Activated CD8-positive, alpha-beta memory T cell treated with anti-CD3 and anti-CD28 coated beads, Interleukin-2, amount 10 ng/mL, durations not matched to agents 7 days and 5 days (primary cell): ENCODE measurements at regions not wholly inside any gene's neighbourhood (a gene's known extent, or its start where the extent isn't known, plus 50 kb on each side); places are given as distances from the start of the nearest gene placed in this dataset.
"Not testable (repeated sequence)": the region's sequence is repeated elsewhere in the genome, so short reads cannot be mapped to it uniquely, and the experiment has no call there.

Experiments
- ATAC-seq: fragments of 150-1000 bp; cut with Tn5 transposase; one replicate; pipeline ENCODE4 v1.10.0; 2021; ENCODE audit warnings: moderate library complexity
- CTCF ChIA-PET: fragments of 350-600 bp; sonication (Branson Sonifier 250); formaldehyde crosslinking; loops from one replicate; lab custom pipeline; 2021; ENCODE audit warnings: antibody characterized with exemption; lab: Charles Lee
- DNase-seq: peaks from one replicate; pipeline ENCODE4 v3.0.0-alpha.2; 2020
- H3K27ac Mint-ChIP-seq: one replicate; pipeline ENCODE4 v1.8.0; 2021; ENCODE audit warnings: mild to moderate bottlenecking, mixed read lengths
- H3K27me3 Mint-ChIP-seq: one replicate; pipeline ENCODE4 v1.8.0; 2021; ENCODE audit warnings: mixed read lengths
- H3K36me3 Mint-ChIP-seq: one replicate; pipeline ENCODE4 v1.8.0; 2021; ENCODE audit warnings: mild to moderate bottlenecking, mixed read lengths
- H3K4me1 Mint-ChIP-seq: one replicate; pipeline ENCODE4 v1.8.0; 2021; ENCODE audit warnings: mixed read lengths
- H3K4me3 Mint-ChIP-seq: one replicate; pipeline ENCODE4 v1.8.0; 2021; ENCODE audit warnings: mild to moderate bottlenecking, moderate library complexity, mixed read lengths
- H3K9me3 Mint-ChIP-seq: one replicate; pipeline ENCODE4 v1.8.0; 2022; ENCODE audit warnings: low read depth, mixed read lengths

DNA sequence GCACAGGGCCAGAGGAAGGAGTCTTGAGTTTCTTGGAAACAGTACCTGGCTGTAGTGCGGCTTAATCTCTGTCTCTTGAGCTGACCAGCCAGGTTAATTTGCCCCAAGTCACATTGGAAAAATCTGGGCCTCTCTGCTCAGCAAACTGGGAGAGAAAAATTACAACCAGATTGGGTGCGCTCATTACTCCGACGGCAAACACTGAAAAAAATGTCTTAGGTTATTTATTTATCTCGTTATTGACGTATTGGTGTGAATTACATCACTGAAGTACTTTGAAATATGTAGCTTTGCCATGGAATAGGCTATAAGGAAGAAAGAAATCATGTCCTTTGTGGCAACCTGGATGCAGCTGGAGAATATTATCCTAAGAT lies 139.7 kb upstream of the TPTE start:
- DNase-seq, CTCF ChIA-PET, ATAC-seq, H3K27ac Mint-ChIP-seq, H3K27me3 Mint-ChIP-seq, H3K9me3 Mint-ChIP-seq, H3K36me3 Mint-ChIP-seq, H3K4me3 Mint-ChIP-seq, H3K4me1 Mint-ChIP-seq: not testable (repeated sequence)

GRCh38 chr21:10382135-10382534 lies 139.2 kb upstream of the TPTE start:
- ATAC-seq, H3K27ac Mint-ChIP-seq, H3K27me3 Mint-ChIP-seq, H3K9me3 Mint-ChIP-seq, H3K4me3 Mint-ChIP-seq, H3K4me1 Mint-ChIP-seq, DNase-seq, H3K36me3 Mint-ChIP-seq, CTCF ChIA-PET: not testable (repeated sequence)

DNA sequence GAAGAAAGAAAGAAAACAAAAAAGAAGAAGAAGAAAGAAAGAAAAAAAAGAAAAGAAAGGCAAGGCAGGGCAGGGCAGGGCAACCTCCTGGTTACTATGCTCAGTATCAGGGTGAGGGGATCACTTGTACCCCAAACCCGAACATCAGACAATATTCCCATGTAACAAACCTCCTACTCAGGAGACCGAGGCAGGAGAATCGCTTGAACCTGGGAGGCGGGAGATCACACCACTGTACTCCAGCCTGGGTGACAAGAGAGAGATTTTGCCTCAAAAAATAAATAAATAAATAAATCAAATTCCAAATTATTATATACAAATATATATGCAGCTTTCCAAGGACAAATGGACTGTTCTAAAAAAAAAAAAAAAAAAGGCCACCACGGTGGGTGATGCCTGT lies 138.8 kb upstream of the TPTE start:
- H3K9me3 Mint-ChIP-seq, H3K36me3 Mint-ChIP-seq, H3K4me3 Mint-ChIP-seq, CTCF ChIA-PET, DNase-seq, ATAC-seq, H3K4me1 Mint-ChIP-seq, H3K27ac Mint-ChIP-seq, H3K27me3 Mint-ChIP-seq: not testable (repeated sequence)

GRCh38 chr21:10383571-10383970 lies 137.8 kb upstream of the TPTE start:
- H3K36me3 Mint-ChIP-seq, H3K4me1 Mint-ChIP-seq, H3K9me3 Mint-ChIP-seq, H3K27me3 Mint-ChIP-seq, ATAC-seq, DNase-seq, CTCF ChIA-PET, H3K4me3 Mint-ChIP-seq, H3K27ac Mint-ChIP-seq: not testable (repeated sequence)

DNA sequence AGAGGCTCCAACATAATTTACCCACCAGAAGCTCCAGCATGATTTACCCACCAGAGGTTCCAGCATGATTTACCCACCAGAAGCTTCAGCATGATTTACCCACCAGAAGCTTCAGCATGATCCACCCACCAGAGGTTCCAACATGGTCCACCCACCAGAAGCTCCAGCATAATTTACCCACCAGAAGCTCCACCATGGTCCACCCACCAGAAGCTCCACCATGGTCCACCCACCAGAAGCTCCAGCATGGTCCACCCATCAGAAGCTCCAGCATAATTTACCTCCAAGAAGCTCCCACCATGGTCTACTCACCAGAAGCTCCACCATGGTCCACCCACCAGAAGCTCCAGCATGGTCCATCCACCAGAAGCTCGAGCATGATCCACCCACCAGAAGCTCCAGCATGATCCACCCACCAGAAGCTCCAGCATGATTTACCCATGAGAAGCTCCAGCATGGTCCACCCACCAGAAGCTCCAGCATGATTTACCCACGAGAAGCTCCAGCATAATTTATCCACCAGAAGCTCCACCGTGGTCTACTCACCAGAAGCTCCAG lies 137.0 kb upstream of the TPTE start:
- CTCF ChIA-PET, H3K36me3 Mint-ChIP-seq, H3K9me3 Mint-ChIP-seq, H3K27ac Mint-ChIP-seq, DNase-seq, ATAC-seq, H3K4me1 Mint-ChIP-seq, H3K4me3 Mint-ChIP-seq, H3K27me3 Mint-ChIP-seq: not testable (repeated sequence)

GRCh38 chr21:10385202-10385601 lies 136.2 kb upstream of the TPTE start:
- DNase-seq, CTCF ChIA-PET, ATAC-seq, H3K27ac Mint-ChIP-seq, H3K36me3 Mint-ChIP-seq, H3K27me3 Mint-ChIP-seq, H3K9me3 Mint-ChIP-seq, H3K4me1 Mint-ChIP-seq, H3K4me3 Mint-ChIP-seq: not testable (repeated sequence)

DNA sequence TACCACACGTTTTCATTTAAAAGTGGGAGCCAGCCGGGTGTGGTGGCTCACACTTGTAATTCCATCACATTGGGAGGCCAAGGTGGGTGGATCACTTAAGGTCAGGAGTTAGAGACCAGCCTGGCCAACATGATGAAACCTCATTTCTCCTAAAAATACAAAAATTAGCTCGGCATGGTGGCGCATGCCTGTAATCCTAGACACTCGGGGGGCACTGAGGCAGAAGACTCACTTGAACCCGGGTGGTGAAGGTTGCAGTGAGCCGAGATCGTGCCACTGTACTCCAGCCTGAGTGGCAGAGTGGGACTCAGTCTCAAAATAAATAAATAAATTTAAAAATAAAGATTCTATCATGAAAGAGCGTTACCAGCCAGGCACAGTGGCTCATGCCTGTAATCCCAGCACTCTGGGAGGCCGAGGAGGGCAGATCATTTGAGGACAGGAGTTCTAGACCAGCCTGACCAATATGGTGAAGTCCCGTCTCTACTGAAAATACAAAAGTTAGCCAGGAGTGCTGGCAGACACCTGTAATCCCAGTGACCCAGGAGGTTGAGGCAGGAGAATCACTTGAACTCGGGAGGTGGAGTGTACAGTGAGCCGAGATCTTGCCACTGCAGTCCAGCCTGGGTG lies 135.4 kb upstream of the TPTE start:
- H3K27ac Mint-ChIP-seq, ATAC-seq, H3K9me3 Mint-ChIP-seq, H3K4me1 Mint-ChIP-seq, H3K27me3 Mint-ChIP-seq, DNase-seq, H3K4me3 Mint-ChIP-seq, CTCF ChIA-PET, H3K36me3 Mint-ChIP-seq: not testable (repeated sequence)

DNA sequence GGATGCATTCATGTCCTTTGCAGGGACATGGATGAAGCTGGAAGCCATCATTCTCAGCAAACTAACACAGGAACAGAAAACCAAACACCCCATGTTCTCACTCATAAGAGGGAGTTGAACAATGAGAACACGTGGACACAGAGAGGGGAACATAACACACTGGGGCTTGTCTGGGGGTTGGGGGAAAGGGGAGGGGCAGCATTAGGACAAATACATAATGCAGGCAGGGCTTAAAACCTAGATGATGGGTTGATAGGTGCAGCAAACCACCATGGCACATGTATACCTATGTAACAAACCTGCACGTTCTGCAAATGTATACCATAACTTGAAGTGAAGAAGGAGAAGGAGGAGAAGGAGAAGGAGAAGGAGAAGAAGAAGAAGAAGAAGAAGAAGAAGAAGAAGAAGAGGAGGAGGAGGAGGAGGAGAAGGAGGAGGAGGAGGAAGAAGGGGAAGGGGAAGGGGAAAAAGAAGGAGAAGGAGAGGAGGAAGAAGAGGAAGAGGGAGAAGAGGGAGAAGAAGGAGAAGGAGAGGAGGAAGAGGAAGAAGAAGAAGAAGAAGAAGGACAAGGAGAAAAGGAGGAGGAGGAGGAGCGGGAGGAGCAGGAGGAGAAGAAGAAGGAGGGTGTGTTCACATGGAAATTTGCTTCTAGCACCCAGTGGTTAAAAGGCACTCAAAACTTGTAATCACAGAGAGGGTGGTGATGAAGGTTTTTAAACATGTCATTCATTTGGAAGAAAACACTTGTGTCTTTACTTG lies 133.5 kb upstream of the TPTE start:
- H3K36me3 Mint-ChIP-seq, H3K9me3 Mint-ChIP-seq, H3K4me3 Mint-ChIP-seq, CTCF ChIA-PET, ATAC-seq, DNase-seq, H3K4me1 Mint-ChIP-seq, H3K27me3 Mint-ChIP-seq, H3K27ac Mint-ChIP-seq: not testable (repeated sequence)

- H3K27me3 Mint-ChIP-seq, ATAC-seq, H3K36me3 Mint-ChIP-seq, H3K27ac Mint-ChIP-seq, H3K4me3 Mint-ChIP-seq, CTCF ChIA-PET, H3K4me1 Mint-ChIP-seq, DNase-seq, H3K9me3 Mint-ChIP-seq: not testable (repeated sequence)
These were observed 132.8 kb upstream of the TPTE start for GRCh38 chr21:10388625-10389024.

DNA sequence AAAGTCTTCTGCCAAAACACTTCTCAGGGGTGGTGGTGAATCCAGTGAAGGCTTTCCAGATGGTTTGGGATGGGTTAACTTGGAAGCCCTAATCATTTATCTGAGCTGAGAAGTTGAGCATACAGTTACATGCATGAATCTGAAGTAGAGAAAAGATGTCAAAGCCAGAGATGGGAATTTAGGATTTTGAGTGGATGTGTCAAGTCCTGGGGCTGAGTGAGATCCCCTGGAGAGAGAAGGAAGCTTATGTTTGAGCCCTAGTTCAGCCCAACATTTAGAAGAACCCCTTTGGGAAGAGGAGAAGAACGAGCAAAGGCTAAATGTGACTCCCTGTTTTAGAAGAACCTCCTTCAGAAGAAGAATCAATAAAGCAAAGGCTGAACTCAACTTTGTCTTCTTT lies 129.1 kb upstream of the TPTE start:
- H3K9me3 Mint-ChIP-seq, H3K27ac Mint-ChIP-seq, H3K4me3 Mint-ChIP-seq, DNase-seq, H3K4me1 Mint-ChIP-seq, H3K27me3 Mint-ChIP-seq, H3K36me3 Mint-ChIP-seq, ATAC-seq, CTCF ChIA-PET: not testable (repeated sequence)

GRCh38 chr21:10395963-10396362 lies 125.4 kb upstream of the TPTE start:
- H3K4me3 Mint-ChIP-seq, H3K4me1 Mint-ChIP-seq, CTCF ChIA-PET, H3K27ac Mint-ChIP-seq, H3K36me3 Mint-ChIP-seq, DNase-seq, H3K9me3 Mint-ChIP-seq, ATAC-seq, H3K27me3 Mint-ChIP-seq: not testable (repeated sequence)

DNA sequence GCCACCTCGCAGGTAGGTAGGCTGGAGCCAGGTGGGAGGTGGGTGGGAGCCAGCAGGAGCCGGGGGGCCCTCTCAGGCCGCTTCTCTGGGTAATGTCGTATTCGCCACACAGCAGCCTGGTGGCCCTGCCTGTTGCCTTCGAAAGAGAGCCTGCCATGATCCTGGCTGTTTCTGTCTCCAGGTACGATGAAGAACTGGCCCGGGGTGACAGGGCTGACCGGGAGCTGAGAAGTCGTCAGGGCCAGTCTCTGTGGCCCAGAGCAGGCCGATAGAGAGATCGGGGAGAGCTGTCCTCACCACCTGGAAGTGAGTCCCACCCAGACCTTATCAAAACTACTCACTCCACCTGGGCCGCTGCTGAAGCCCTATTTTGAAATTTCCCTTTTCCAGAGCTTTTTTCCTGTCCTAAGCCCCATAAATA lies 123.9 kb upstream of the TPTE start:
- CTCF ChIA-PET, DNase-seq, ATAC-seq, H3K4me1 Mint-ChIP-seq, H3K36me3 Mint-ChIP-seq, H3K27ac Mint-ChIP-seq, H3K4me3 Mint-ChIP-seq, H3K27me3 Mint-ChIP-seq, H3K9me3 Mint-ChIP-seq: not testable (repeated sequence)

DNA sequence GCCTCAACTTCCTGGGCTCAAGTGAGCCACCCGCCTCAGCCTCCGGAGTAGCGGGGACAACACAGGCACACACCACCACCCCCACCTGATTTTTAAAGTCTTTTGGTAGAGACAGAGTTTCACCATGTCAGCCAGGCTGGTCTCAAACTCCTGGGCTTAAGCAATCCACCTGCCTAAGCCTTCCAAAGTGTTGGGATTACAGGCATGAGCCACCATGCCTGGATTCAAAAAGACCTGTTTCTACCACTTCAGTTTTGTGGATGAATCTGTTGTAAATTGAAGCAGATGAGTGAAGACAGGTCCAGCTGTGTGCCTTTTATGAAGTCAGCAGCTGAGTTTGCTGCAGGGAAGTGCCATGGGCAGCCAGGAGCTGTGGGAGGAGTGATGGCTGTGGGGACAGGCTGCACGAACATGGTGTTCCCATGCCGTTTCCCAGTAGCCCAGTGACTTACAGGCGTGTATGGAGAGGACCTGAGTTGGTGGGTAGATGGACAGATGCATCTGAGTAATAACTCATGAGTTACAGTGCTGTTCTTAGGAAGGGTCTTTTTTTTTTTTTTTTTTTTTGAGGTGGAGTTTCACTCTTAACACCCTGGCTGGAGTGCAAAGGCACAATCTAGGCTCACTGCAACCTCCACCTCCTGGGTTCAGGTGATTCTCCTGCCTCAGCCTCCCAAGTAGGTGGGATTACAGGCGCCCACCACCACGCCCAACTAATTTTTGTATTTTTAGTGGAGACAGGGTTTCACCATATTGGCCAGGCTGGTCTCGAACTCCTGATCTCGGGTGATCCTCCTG lies 122.5 kb upstream of the TPTE start:
- H3K9me3 Mint-ChIP-seq, DNase-seq, H3K36me3 Mint-ChIP-seq, ATAC-seq, H3K4me3 Mint-ChIP-seq, CTCF ChIA-PET, H3K4me1 Mint-ChIP-seq, H3K27me3 Mint-ChIP-seq, H3K27ac Mint-ChIP-seq: not testable (repeated sequence)
